ENCODE measurements at regions not wholly inside any gene's neighbourhood (a gene's known extent, or its start where the extent isn't known, plus 50 kb on each side); places are given as distances from the start of the nearest gene placed in this dataset.

DNA sequence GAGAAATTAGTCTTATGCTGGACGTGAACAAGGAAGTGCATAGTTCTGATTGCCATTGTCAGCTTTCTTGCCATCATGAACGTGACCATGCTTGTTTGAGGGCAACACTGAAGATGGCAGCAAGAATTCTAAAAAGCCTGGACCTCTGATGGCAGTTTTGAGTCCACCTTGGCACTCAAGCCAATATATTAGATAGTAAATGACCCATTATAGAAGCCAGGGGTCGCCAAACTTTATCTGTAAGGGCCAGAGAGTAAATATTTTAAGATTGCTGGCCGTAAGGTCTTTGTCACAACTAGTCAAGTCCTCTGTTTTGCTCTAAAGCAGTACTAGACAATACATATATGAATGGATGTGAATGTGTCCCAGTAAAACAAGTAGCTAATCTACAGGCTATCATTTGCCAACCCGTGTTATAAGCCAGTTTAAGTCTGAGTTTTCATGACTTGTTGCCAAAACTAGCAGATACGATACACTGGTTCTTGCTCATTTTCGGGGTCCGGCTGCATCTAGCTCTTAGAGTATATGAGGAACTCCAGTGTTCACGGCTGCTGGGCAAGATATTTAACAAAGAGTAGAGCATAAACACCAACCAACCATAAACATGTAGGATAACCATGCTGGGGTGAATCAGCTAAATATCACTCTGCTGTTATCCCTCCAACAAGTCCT lies 73.1 kb upstream of the PELI1 start:
- TF ChIP-seq, protein P1, sequence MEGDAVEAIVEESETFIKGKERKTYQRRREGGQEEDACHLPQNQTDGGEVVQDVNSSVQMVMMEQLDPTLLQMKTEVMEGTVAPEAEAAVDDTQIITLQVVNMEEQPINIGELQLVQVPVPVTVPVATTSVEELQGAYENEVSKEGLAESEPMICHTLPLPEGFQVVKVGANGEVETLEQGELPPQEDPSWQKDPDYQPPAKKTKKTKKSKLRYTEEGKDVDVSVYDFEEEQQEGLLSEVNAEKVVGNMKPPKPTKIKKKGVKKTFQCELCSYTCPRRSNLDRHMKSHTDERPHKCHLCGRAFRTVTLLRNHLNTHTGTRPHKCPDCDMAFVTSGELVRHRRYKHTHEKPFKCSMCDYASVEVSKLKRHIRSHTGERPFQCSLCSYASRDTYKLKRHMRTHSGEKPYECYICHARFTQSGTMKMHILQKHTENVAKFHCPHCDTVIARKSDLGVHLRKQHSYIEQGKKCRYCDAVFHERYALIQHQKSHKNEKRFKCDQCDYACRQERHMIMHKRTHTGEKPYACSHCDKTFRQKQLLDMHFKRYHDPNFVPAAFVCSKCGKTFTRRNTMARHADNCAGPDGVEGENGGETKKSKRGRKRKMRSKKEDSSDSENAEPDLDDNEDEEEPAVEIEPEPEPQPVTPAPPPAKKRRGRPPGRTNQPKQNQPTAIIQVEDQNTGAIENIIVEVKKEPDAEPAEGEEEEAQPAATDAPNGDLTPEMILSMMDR (IDR thresholded peaks at IDR 0.05), result no peak
- TF ChIP-seq POLR2A (IDR thresholded peaks at IDR 0.05) (no peak), EP300 (IDR thresholded peaks at IDR 0.05) (no peak)
